Mesenchymal stem cell (in vitro differentiated cells and primary cell): ENCODE measurements at regions not wholly inside any gene's neighbourhood (a gene's known extent, or its start where the extent isn't known, plus 50 kb on each side); places are given as distances from the start of the nearest gene placed in this dataset.

ENCODE experiments used
- DNase-seq: peaks from one replicate; pipeline ENCODE4 v3.0.0-alpha.2; 2013
- H2AFZ ChIP-seq: one replicate; pipeline ENCODE4 v1.6.1; 2013; ENCODE audit warnings: low read depth, mild to moderate bottlenecking, control low read depth, inconsistent platforms, low read length, moderate library complexity
- H2AK5ac ChIP-seq: 2 replicates; pipeline ENCODE4 v1.6.1; 2013; ENCODE audit warnings: low read length, moderate library complexity, mild to moderate bottlenecking, inconsistent platforms; ENCODE audit not compliant: severe bottlenecking
- H2BK120ac ChIP-seq: one replicate; pipeline ENCODE4 v1.6.1; 2013; ENCODE audit warnings: low read depth, mild to moderate bottlenecking, inconsistent platforms, low read length, moderate library complexity
- H2BK12ac ChIP-seq, 2 experiments: one replicate each; pipeline ENCODE4 v1.6.1; 2013; ENCODE audit warnings: inconsistent platforms in 2 of 2, low read length in 2 of 2, mild to moderate bottlenecking in 2 of 2, moderate library complexity in 2 of 2, control low read depth in 1 of 2
- H2BK15ac ChIP-seq: one replicate; pipeline ENCODE4 v1.6.1; 2013; ENCODE audit warnings: mild to moderate bottlenecking, low read depth, inconsistent platforms; ENCODE audit not compliant: poor library complexity, severe bottlenecking
- H2BK5ac ChIP-seq: 2 replicates; pipeline ENCODE4 v1.6.1; 2013; ENCODE audit warnings: low read depth, mild to moderate bottlenecking, low read length, control low read depth, inconsistent platforms; ENCODE audit not compliant: poor library complexity, severe bottlenecking
- H3K14ac ChIP-seq, 2 experiments: one replicate each; pipeline ENCODE4 v1.6.1; 2013; ENCODE audit warnings: inconsistent platforms in 2 of 2, low read length in 2 of 2, control low read depth in 1 of 2, mild to moderate bottlenecking in 1 of 2, moderate library complexity in 1 of 2
- H3K18ac ChIP-seq, 2 experiments: one replicate each; pipeline ENCODE4 v1.6.1; 2013; ENCODE audit warnings: inconsistent platforms in 2 of 2, low read length in 2 of 2, control low read depth in 1 of 2, low read depth in 1 of 2, mild to moderate bottlenecking in 1 of 2
- H3K23ac ChIP-seq, 2 experiments: one replicate each; pipeline ENCODE4 v1.6.1; 2013; ENCODE audit warnings: inconsistent platforms in 2 of 2, low read length in 2 of 2, mild to moderate bottlenecking in 2 of 2, moderate library complexity in 2 of 2, control low read depth in 1 of 2
- H3K27ac ChIP-seq: 2 replicates; pipeline ENCODE4 v1.5.1; 2013; ENCODE audit warnings: mild to moderate bottlenecking, moderate library complexity, low read length, control low read depth, inconsistent platforms; ENCODE audit not compliant: poor library complexity, severe bottlenecking
- H3K27me3 ChIP-seq, 2 experiments: 2 replicates each; pipeline versions ENCODE4 v1.6.1 to v1.7.0; 2013; ENCODE audit warnings: low read length in 2 of 2, mild to moderate bottlenecking in 2 of 2, moderate library complexity in 2 of 2, control low read depth in 1 of 2, inconsistent platforms in 1 of 2; ENCODE audit not compliant: control insufficient read depth in 1 of 2, insufficient read depth in 1 of 2
- H3K36me3 ChIP-seq, 2 experiments: 2 replicates each; pipeline versions ENCODE4 v1.6.1 to v1.7.0; 2013; ENCODE audit warnings: low read length in 2 of 2, control low read depth in 1 of 2, inconsistent platforms in 1 of 2, low read depth in 1 of 2, mild to moderate bottlenecking in 1 of 2; ENCODE audit not compliant: insufficient read depth in 2 of 2, control insufficient read depth in 1 of 2
- H3K4ac ChIP-seq, 2 experiments: one replicate each; pipeline ENCODE4 v1.6.1; 2013; ENCODE audit warnings: inconsistent platforms in 2 of 2, low read length in 2 of 2, mild to moderate bottlenecking in 2 of 2, moderate library complexity in 2 of 2, control low read depth in 1 of 2, low read depth in 1 of 2
- H3K4me1 ChIP-seq: 2 replicates; pipeline ENCODE4 v1.6.1; 2013; ENCODE audit warnings: low read depth, low read length, control low read depth; ENCODE audit not compliant: control insufficient read depth, insufficient read depth
- H3K4me2 ChIP-seq: 2 replicates; pipeline ENCODE4 v1.6.1; 2013; ENCODE audit warnings: low read length, mild to moderate bottlenecking, inconsistent platforms; ENCODE audit not compliant: poor library complexity, severe bottlenecking
- H3K4me3 ChIP-seq, 2 experiments: 2 replicates each; pipeline versions ENCODE4 v1.5.1 to v1.7.0; 2013; ENCODE audit warnings: low read length in 2 of 2, mild to moderate bottlenecking in 2 of 2, control low read depth in 1 of 2, low read depth in 1 of 2; ENCODE audit not compliant: insufficient read depth in 1 of 2
- H3K79me1 ChIP-seq: replicated peaks from 2 replicates; pipeline ENCODE4 v1.6.1; 2013; ENCODE audit warnings: mild to moderate bottlenecking, control low read depth, low read length, inconsistent platforms; ENCODE audit not compliant: poor library complexity, severe bottlenecking
- H3K9ac ChIP-seq: 2 replicates; pipeline ENCODE4 v1.7.0; 2013; ENCODE audit warnings: mild to moderate bottlenecking, low read length, moderate library complexity
- H3K9me3 ChIP-seq: 2 replicates; pipeline ENCODE4 v1.7.0; 2013; ENCODE audit warnings: mild to moderate bottlenecking, low read length; ENCODE audit not compliant: control insufficient read depth
- H4K8ac ChIP-seq: one replicate; pipeline ENCODE4 v1.6.1; 2013; ENCODE audit warnings: inconsistent platforms, mild to moderate bottlenecking, low read length, moderate library complexity
- H4K91ac ChIP-seq: one replicate; pipeline ENCODE4 v1.6.1; 2013; ENCODE audit warnings: mild to moderate bottlenecking, low read length, inconsistent platforms
- WGBS: methylation state at CpG from one replicate; pipeline ENCODE4 v1.1.7; 2013; ENCODE audit warnings: mixed read lengths; 5-methylcytosine and 5-hydroxymethylcytosine counted together

- WGBS = 82% methylated on average over 9 of the region's 9 CpGs
- Histone ChIP-seq H4K91ac (no peak overlapping the region), H3K18ac (no peak overlapping the region), H3K4ac (no peak overlapping the region), H2BK5ac (no peak overlapping the region), H3K4me1 (no peaks in the 10 kb centered on the region), H2AFZ (no peak overlapping the region), H3K4me2 (no peak overlapping the region), H3K36me3 (no peaks in the 10 kb centered on the region), H3K23ac (no peak overlapping the region), H2BK15ac (no peak overlapping the region), H3K4me3 (no peak overlapping the region), H3K79me1 (no peaks in the 10 kb centered on the region), H3K14ac (no peak overlapping the region), H3K27me3 (peaks cover 40 to 85% of the 10 kb centered on the region in 2 experiments), H4K8ac (no peak overlapping the region), H3K27ac (no peak overlapping the region), H3K9ac (no peak overlapping the region), H3K9me3 (no peaks in the 10 kb centered on the region), H2AK5ac (no peak overlapping the region), H2BK12ac (no peak overlapping the region), H2BK120ac (no peak overlapping the region)
- DNase-seq = no peak
Measured at GRCh38 chr10:71004176-71005075, 116.1 kb upstream of the PCBD1 start.

- H3K4ac ChIP-seq = no peak overlapping the region
- no peak overlapping the region for H3K9ac ChIP-seq
- no peak overlapping the region for H2BK5ac ChIP-seq
- no peak overlapping the region for H3K18ac ChIP-seq
- H3K4me3 ChIP-seq = no peak overlapping the region
- H4K8ac ChIP-seq = no peak overlapping the region
- no peak overlapping the region for H3K27ac ChIP-seq
- no peak overlapping the region for H2BK12ac ChIP-seq
- no peak for DNase-seq
- H3K27me3 ChIP-seq = peaks cover 46 to 91% of the 10 kb centered on the region in 2 experiments
- 88% methylated on average over 21 of the region's 23 CpGs for WGBS
- no peak overlapping the region for H2AFZ ChIP-seq
- no peak overlapping the region for H2BK15ac ChIP-seq
- H3K79me1 ChIP-seq = no peaks in the 10 kb centered on the region
- no peaks in the 10 kb centered on the region for H3K36me3 ChIP-seq
- H3K23ac ChIP-seq = no peak overlapping the region
- H2AK5ac ChIP-seq = no peak overlapping the region
- H3K4me2 ChIP-seq = no peak overlapping the region
- H2BK120ac ChIP-seq = no peak overlapping the region
- H3K4me1 ChIP-seq = no peaks in the 10 kb centered on the region
- no peak overlapping the region for H4K91ac ChIP-seq
- no peaks in the 10 kb centered on the region for H3K9me3 ChIP-seq
- H3K14ac ChIP-seq = no peak overlapping the region
Measured at GRCh38 chr10:71005337-71006305, 117.3 kb upstream of the PCBD1 start.

- no peaks in the 10 kb centered on the region for H3K79me1 ChIP-seq
- no peak overlapping the region for H2BK15ac ChIP-seq
- H2BK120ac ChIP-seq = no peak overlapping the region
- no peaks in the 10 kb centered on the region for H3K9me3 ChIP-seq
- no peak overlapping the region for H3K9ac ChIP-seq
- no peak for DNase-seq
- peaks cover 52 to 96% of the 10 kb centered on the region in 2 experiments for H3K27me3 ChIP-seq
- H3K4ac ChIP-seq = no peak overlapping the region
- 66% methylated on average over 3 of the region's 4 CpGs for WGBS
- no peak overlapping the region for H2AFZ ChIP-seq
- H4K8ac ChIP-seq = no peak overlapping the region
- H3K23ac ChIP-seq = no peak overlapping the region
- H3K4me1 ChIP-seq = no peaks in the 10 kb centered on the region
- no peak overlapping the region for H3K27ac ChIP-seq
- H2BK5ac ChIP-seq = no peak overlapping the region
- H3K14ac ChIP-seq = no peak overlapping the region
- H4K91ac ChIP-seq = no peak overlapping the region
- no peak overlapping the region for H3K18ac ChIP-seq
- no peak overlapping the region for H2AK5ac ChIP-seq
- no peak overlapping the region for H3K4me2 ChIP-seq
- H2BK12ac ChIP-seq = no peak overlapping the region
- no peak overlapping the region for H3K4me3 ChIP-seq
- no peaks in the 10 kb centered on the region for H3K36me3 ChIP-seq
Measured at GRCh38 chr10:71006506-71006905, 118.1 kb upstream of the PCBD1 start.

DNA sequence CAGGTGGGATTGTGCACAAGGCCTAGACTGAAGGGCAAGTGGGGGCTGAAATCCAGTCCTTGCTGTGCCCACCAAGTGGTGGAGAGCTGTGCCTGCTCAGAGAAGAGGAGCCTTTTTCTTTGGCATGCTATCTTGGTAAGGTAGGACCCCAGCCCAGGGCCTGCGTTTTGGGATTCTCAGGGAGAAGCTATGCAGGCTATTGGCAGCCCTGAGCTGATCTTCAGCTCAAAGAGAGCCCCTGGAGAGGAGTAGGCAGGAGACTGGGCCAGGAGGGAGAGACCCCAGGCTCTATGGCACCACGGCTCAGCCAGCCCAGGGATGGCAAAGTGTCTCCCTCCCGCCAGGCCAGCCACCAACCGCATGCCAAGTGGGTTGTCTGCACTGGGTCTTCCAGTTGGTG is 119.2 kb upstream of the PCBD1 start:
- H4K91ac ChIP-seq = no peak overlapping the region
- no peak overlapping the region for H3K4me2 ChIP-seq
- H3K9ac ChIP-seq = no peak overlapping the region
- no peak overlapping the region for H3K4me3 ChIP-seq
- no peaks in the 10 kb centered on the region for H3K79me1 ChIP-seq
- no peak overlapping the region for H2AFZ ChIP-seq
- no peaks in the 10 kb centered on the region for H3K4me1 ChIP-seq
- no peak overlapping the region for H3K27ac ChIP-seq
- H3K36me3 ChIP-seq = no peaks in the 10 kb centered on the region
- H2AK5ac ChIP-seq = no peak overlapping the region
- no peaks in the 10 kb centered on the region for H3K9me3 ChIP-seq
- H3K23ac ChIP-seq = no peak overlapping the region
- 88% methylated on average over 4 of the region's 4 CpGs for WGBS
- no peak overlapping the region for H2BK120ac ChIP-seq
- no peak overlapping the region for H3K14ac ChIP-seq
- no peak overlapping the region for H2BK5ac ChIP-seq
- peaks cover 62 to 98% of the 10 kb centered on the region in 2 experiments for H3K27me3 ChIP-seq
- no peak overlapping the region for H2BK15ac ChIP-seq
- no peak overlapping the region for H3K4ac ChIP-seq
- H4K8ac ChIP-seq = no peak overlapping the region
- H3K18ac ChIP-seq = no peak overlapping the region
- H2BK12ac ChIP-seq = no peak overlapping the region
- no peak for DNase-seq
